ENCODE measurements at regions not wholly inside any gene's neighbourhood (a gene's known extent, or its start where the extent isn't known, plus 50 kb on each side); places are given as distances from the start of the nearest gene placed in this dataset.

- TF ChIP-seq TEAD4 (CRISPR knock-in tag; IDR thresholded peaks at IDR 0.05) (no peak), CTCF (IDR thresholded peaks at IDR 0.05) (no peak), TCF7 (CRISPR knock-in tag; IDR thresholded peaks at IDR 0.05; ENCODE audit: low read depth) (no peak), ZSCAN18 (CRISPR knock-in tag; IDR thresholded peaks at IDR 0.05) (no peak)
These were observed 669.1 kb downstream of the HS3ST4 start for GRCh38 chr16:26360867-26361266.
